CD14-positive monocyte (primary cell): ENCODE measurements at regions not wholly inside any gene's neighbourhood (a gene's known extent, or its start where the extent isn't known, plus 50 kb on each side); places are given as distances from the start of the nearest gene placed in this dataset.

ENCODE experiments used
- DNase-seq, 3 donors: peaks; one replicate each; pipeline ENCODE4 v3.0.0-alpha.2; 2011 to 2022
- H2AFZ ChIP-seq: 2 replicates; pipeline ENCODE4 v1.6.0; 2012; ENCODE audit warnings: mild to moderate bottlenecking, low read depth, low read length, inconsistent platforms; ENCODE audit not compliant: insufficient read depth, poor library complexity, severe bottlenecking
- H3K27ac ChIP-seq, 2 donors: 1 replicate in 1 of 2; 2 replicates in 1 of 2; pipeline ENCODE4 v1.5.1; 2012 to 2013; ENCODE audit warnings: low read length in 2 of 2, control low read depth in 1 of 2, inconsistent platforms in 1 of 2, low read depth in 1 of 2, mild to moderate bottlenecking in 1 of 2
- H3K27me3 ChIP-seq, 2 donors: one replicate each; pipeline versions ENCODE4 v1.6.0 to v1.6.1; 2011 to 2013; ENCODE audit warnings: low read length in 2 of 2; ENCODE audit not compliant: control insufficient read depth in 2 of 2, insufficient read depth in 2 of 2
- H3K36me3 ChIP-seq, 2 donors: replicated peaks in 1 of 2; 1 replicate in 1 of 2; 2 replicates in 1 of 2; pipeline versions ENCODE4 v1.5.1 to v1.6.1; 2012 to 2013; ENCODE audit warnings: low read length in 2 of 2, control low read depth in 1 of 2, inconsistent platforms in 1 of 2, mild to moderate bottlenecking in 1 of 2; ENCODE audit not compliant: insufficient read depth in 2 of 2, control insufficient read depth in 1 of 2
- H3K4me1 ChIP-seq, 2 donors: 1 replicate in 1 of 2; 2 replicates in 1 of 2; pipeline versions ENCODE4 v1.5.1 to v1.6.1; 2012 to 2013; ENCODE audit warnings: low read length in 2 of 2, control low read depth in 1 of 2, inconsistent platforms in 1 of 2, mild to moderate bottlenecking in 1 of 2, moderate library complexity in 1 of 2; ENCODE audit not compliant: insufficient read depth in 2 of 2, control insufficient read depth in 1 of 2
- H3K4me2 ChIP-seq: replicated peaks from 2 replicates; pipeline ENCODE3; 2012; ENCODE audit warnings: low read length, moderate library complexity, mild to moderate bottlenecking; ENCODE audit not compliant: poor library complexity, severe bottlenecking; ENCODE audit errors: extremely low read depth
- H3K4me3 ChIP-seq, 3 experiments: fragments of 200-600 bp in 1 of 3; sonication (generic) in 1 of 3; replicated peaks in 1 of 3; 1 replicate in 2 of 3; 2 replicates in 1 of 3; pipeline ENCODE4 v1.5.1; 2011 to 2013; ENCODE audit warnings: low read length in 3 of 3, mild to moderate bottlenecking in 3 of 3, control low read depth in 2 of 3, low read depth in 2 of 3, inconsistent platforms in 1 of 3, moderate library complexity in 1 of 3
- H3K79me2 ChIP-seq: 2 replicates; pipeline ENCODE4 v1.6.0; 2012; ENCODE audit warnings: mild to moderate bottlenecking, control low read depth, inconsistent platforms, low read length, moderate library complexity; ENCODE audit not compliant: insufficient read depth
- H3K9ac ChIP-seq: 2 replicates; pipeline ENCODE4 v1.6.0; 2017; ENCODE audit warnings: low read length, mild to moderate bottlenecking; ENCODE audit not compliant: insufficient read depth, poor library complexity, severe bottlenecking
- H3K9me3 ChIP-seq, 2 donors: replicated peaks in 1 of 2; 1 replicate in 1 of 2; 2 replicates in 1 of 2; pipeline versions ENCODE4 v1.5.1 to v1.6.1; 2012 to 2013; ENCODE audit warnings: low read length in 2 of 2, control low read depth in 1 of 2; ENCODE audit not compliant: control insufficient read depth in 1 of 2, insufficient read depth in 1 of 2
- H4K20me1 ChIP-seq: 2 replicates; pipeline ENCODE4 v1.6.0; 2012; ENCODE audit warnings: mild to moderate bottlenecking, low read length, control low read depth, moderate library complexity; ENCODE audit not compliant: insufficient read depth
- H3K27ac Mint-ChIP-seq, 7 donors: one replicate each; pipeline ENCODE4 v1.8.0; 2020; ENCODE audit warnings: mild to moderate bottlenecking in 7 of 7, mixed read lengths in 7 of 7, moderate library complexity in 6 of 7, inconsistent platforms in 2 of 7
- H3K27me3 Mint-ChIP-seq, 3 donors: one replicate each; pipeline ENCODE4 v1.8.0; 2021 to 2022; ENCODE audit warnings: low read depth in 3 of 3, mild to moderate bottlenecking in 3 of 3, mixed read lengths in 3 of 3, moderate library complexity in 3 of 3, inconsistent platforms in 1 of 3
- H3K36me3 Mint-ChIP-seq, 2 donors: one replicate each; pipeline ENCODE4 v1.8.0; 2020; ENCODE audit warnings: mixed read lengths in 2 of 2, inconsistent platforms in 1 of 2, mild to moderate bottlenecking in 1 of 2
- H3K4me1 Mint-ChIP-seq: one replicate; pipeline ENCODE4 v1.8.0; 2020; ENCODE audit warnings: mild to moderate bottlenecking, mixed read lengths
- H3K4me3 Mint-ChIP-seq, 2 donors: one replicate each; pipeline ENCODE4 v1.8.0; 2020; ENCODE audit warnings: mild to moderate bottlenecking in 2 of 2, mixed read lengths in 2 of 2, moderate library complexity in 1 of 2
- H3K9me3 Mint-ChIP-seq, 7 donors: one replicate each; pipeline ENCODE4 v1.8.0; 2020 to 2022; ENCODE audit warnings: mixed read lengths in 7 of 7, mild to moderate bottlenecking in 6 of 7, moderate library complexity in 6 of 7, inconsistent platforms in 2 of 7
- WGBS: methylation state at CpG from one replicate; pipeline ENCODE4 v1.1.5; 2013; ENCODE audit warnings: missing lambda C conversion rate; ENCODE audit not compliant: insufficient coverage; 5-methylcytosine and 5-hydroxymethylcytosine counted together
- intact Hi-C, 2 donors: fragments of 100-400 bp; cut with micrococcal nuclease; formaldehyde crosslinking; loops; one replicate each; pipeline versions ENCODE4 v1.15.0 to v1.15.1; 2023
- TF ChIP-seq, protein P1 (sequence below): fragments of 200-600 bp; IDR thresholded peaks from one replicate; pipeline ENCODE4 v1.8.0; 2022; ENCODE audit warnings: antibody characterized with exemption, mild to moderate bottlenecking

DNA sequence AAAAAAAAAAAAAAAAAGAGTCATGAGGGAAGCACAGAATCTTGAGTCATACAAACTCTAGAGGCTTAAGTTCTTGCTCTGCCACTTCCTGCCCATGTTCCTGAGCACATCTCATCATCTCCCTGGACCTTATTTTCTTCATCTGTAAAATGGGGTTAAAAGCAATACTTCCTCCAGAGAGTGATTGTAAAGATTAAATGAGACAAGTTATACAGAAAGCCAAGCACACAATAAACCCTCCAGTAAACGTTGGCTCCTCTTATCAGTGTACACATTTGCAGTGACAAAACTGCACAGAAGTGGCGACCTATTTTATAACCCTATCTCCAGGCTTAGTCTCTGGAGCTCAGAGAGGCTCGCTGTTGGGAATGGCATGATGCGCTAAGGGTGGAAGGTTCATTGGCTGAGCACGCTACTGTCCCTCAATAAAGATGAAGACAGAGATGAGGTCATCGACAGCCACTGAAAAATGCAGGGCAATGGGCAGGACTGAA, 82.1 kb downstream of the RRAGC start:
- WGBS, result 60% methylated on average over 3 of the region's 6 CpGs
- Mint-ChIP-seq H3K4me1 (no peaks in the 10 kb centered on the region), H3K9me3 (no peaks in the 10 kb centered on the region), H3K27ac (no peak overlapping the region), H3K27me3 (peaks cover 6 to 28% (median 23%) of the 10 kb centered on the region in 3 donors), H3K4me3 (no peak overlapping the region), H3K36me3 (no peaks in the 10 kb centered on the region)
- H3K4me2 ChIP-seq, result no peak overlapping the region
- TF ChIP-seq, protein P1, sequence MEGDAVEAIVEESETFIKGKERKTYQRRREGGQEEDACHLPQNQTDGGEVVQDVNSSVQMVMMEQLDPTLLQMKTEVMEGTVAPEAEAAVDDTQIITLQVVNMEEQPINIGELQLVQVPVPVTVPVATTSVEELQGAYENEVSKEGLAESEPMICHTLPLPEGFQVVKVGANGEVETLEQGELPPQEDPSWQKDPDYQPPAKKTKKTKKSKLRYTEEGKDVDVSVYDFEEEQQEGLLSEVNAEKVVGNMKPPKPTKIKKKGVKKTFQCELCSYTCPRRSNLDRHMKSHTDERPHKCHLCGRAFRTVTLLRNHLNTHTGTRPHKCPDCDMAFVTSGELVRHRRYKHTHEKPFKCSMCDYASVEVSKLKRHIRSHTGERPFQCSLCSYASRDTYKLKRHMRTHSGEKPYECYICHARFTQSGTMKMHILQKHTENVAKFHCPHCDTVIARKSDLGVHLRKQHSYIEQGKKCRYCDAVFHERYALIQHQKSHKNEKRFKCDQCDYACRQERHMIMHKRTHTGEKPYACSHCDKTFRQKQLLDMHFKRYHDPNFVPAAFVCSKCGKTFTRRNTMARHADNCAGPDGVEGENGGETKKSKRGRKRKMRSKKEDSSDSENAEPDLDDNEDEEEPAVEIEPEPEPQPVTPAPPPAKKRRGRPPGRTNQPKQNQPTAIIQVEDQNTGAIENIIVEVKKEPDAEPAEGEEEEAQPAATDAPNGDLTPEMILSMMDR, result no peak
- no peaks in the 10 kb centered on the region for H4K20me1 ChIP-seq
- H3K79me2 ChIP-seq, result no peaks in the 10 kb centered on the region
- no peak overlapping the region for H3K4me3 ChIP-seq
- no peaks in the 10 kb centered on the region for H3K36me3 ChIP-seq
- H3K4me1 ChIP-seq, result no peaks in the 10 kb centered on the region
- DNase-seq, result no peak
- no peak overlapping the region for H3K27ac ChIP-seq
- H2AFZ ChIP-seq, result no peak overlapping the region
- H3K9me3 ChIP-seq, result no peaks in the 10 kb centered on the region
- no peak overlapping the region for H3K9ac ChIP-seq
- peaks cover 9 to 11% of the 10 kb centered on the region in 2 donors for H3K27me3 ChIP-seq
- intact Hi-C loops, result no loop called here

DNA sequence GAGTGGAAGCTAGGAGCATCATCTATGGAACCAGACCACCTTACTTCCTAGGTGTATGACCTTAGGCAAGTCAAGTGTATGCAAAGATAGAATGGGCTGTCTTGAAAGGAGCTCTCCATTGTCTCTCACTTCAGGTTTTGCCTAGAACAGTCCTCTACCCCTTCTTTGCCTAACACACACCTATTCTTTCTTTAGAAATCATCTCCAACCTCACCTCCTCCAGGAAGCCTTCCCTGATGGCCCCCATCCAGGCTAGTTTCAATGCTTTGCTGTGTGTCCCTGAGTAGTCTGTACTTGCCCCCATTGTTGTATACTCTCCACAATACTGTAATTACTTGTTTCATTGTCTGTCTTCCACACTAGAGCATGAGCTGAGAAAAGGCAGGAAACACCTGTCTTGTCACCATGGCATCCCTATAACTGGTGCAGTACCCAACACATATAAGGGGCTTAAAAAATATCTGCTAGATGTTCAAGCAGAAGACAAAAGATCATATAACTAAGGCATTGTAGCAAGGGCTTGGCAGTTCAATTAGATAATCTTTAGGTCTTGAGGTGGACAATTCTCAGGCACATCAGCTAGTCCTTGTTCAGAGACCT, 83.0 kb downstream of the RRAGC start:
- no peak overlapping the region for H2AFZ ChIP-seq
- no peaks in the 10 kb centered on the region for H3K4me1 ChIP-seq
- H3K27me3 ChIP-seq, result peaks cover 2 to 5% of the 10 kb centered on the region in 2 donors
- DNase-seq, result no peak
- intact Hi-C loops, result no loop called here
- no peak overlapping the region for H3K9ac ChIP-seq
- H3K4me3 ChIP-seq, result no peak overlapping the region
- H3K36me3 Mint-ChIP-seq, result no peaks in the 10 kb centered on the region
- H3K9me3 ChIP-seq, result no peaks in the 10 kb centered on the region
- H3K27ac ChIP-seq, result no peak overlapping the region
- no peak overlapping the region for H3K4me3 Mint-ChIP-seq
- H3K79me2 ChIP-seq, result no peaks in the 10 kb centered on the region
- TF ChIP-seq, protein P1, result no peak
- H3K4me1 Mint-ChIP-seq, result no peaks in the 10 kb centered on the region
- no peak overlapping the region for H3K4me2 ChIP-seq
- H4K20me1 ChIP-seq, result no peaks in the 10 kb centered on the region
- H3K9me3 Mint-ChIP-seq, result no peaks in the 10 kb centered on the region
- H3K27ac Mint-ChIP-seq, result no peak overlapping the region
- H3K36me3 ChIP-seq, result no peaks in the 10 kb centered on the region
- peaks cover 5 to 22% (median 14%) of the 10 kb centered on the region in 3 donors for H3K27me3 Mint-ChIP-seq
